NCI-H526 (cell line): ENCODE measurements at regions not wholly inside any gene's neighbourhood (a gene's known extent, or its start where the extent isn't known, plus 50 kb on each side); places are given as distances from the start of the nearest gene placed in this dataset.
"Not testable (repeated sequence)": the region's sequence is repeated elsewhere in the genome, so short reads cannot be mapped to it uniquely, and the experiment has no call there.

Experiments used
- DNase-seq, 2 experiments: peaks; one replicate each; lab custom pipeline; 2025; lab: John Stamatoyannopoulos, UW

- no peak for DNase-seq
These were observed 532.0 kb downstream of the TMEM121 start for GRCh38 chr14:106058342-106058741.

- DNase-seq = no peak
These were observed 534.0 kb downstream of the TMEM121 start for GRCh38 chr14:106060276-106060975.

GRCh38 chr14:106061877-106062500 is 535.6 kb downstream of the TMEM121 start:
- DNase-seq = peak; percentile 16 to 74

- DNase-seq = peak in 1 of 2 experiments; percentile 11
These were observed 536.3 kb downstream of the TMEM121 start for GRCh38 chr14:106062502-106063272.

- DNase-seq = no peak
These were observed 541.6 kb downstream of the TMEM121 start for GRCh38 chr14:106067935-106068334.

- DNase-seq = no peak
These were observed 543.6 kb downstream of the TMEM121 start for GRCh38 chr14:106069804-106070625.

GRCh38 chr14:106080922-106081321 is 554.5 kb downstream of the TMEM121 start:
- no peak for DNase-seq

GRCh38 chr14:106081721-106082120 is 555.3 kb downstream of the TMEM121 start:
- DNase-seq = not testable (repeated sequence)

GRCh38 chr14:106083082-106083481 is 556.7 kb downstream of the TMEM121 start:
- no peak for DNase-seq

- no peak for DNase-seq
These were observed 561.5 kb downstream of the TMEM121 start for GRCh38 chr14:106087837-106088236.

GRCh38 chr14:106088860-106089259 is 562.5 kb downstream of the TMEM121 start:
- DNase-seq = not testable (repeated sequence)

- DNase-seq = peak in 1 of 2 experiments; percentile 57
These were observed 568.3 kb downstream of the TMEM121 start for GRCh38 chr14:106094654-106095189.

- no peak for DNase-seq
These were observed 581.3 kb downstream of the TMEM121 start for GRCh38 chr14:106107703-106108102.

GRCh38 chr14:106109337-106109736 is 583.0 kb downstream of the TMEM121 start:
- peak in 1 of 2 experiments; percentile 27 for DNase-seq

- DNase-seq = no peak
These were observed 589.0 kb downstream of the TMEM121 start for GRCh38 chr14:106115401-106115800.

- not testable (repeated sequence) for DNase-seq
These were observed 590.1 kb downstream of the TMEM121 start for GRCh38 chr14:106116339-106116930.

- DNase-seq = no peak
These were observed 593.7 kb downstream of the TMEM121 start for GRCh38 chr14:106120101-106120500.

GRCh38 chr14:106129274-106129673 is 602.9 kb downstream of the TMEM121 start:
- DNase-seq = peak in 1 of 2 experiments; percentile 41

GRCh38 chr14:106129904-106130661 is 603.7 kb downstream of the TMEM121 start:
- DNase-seq = peak; percentile 3 to 68

GRCh38 chr14:106133126-106133525 is 606.7 kb downstream of the TMEM121 start:
- not testable (repeated sequence) for DNase-seq
